CD4-positive, alpha-beta T cell (primary cell): ENCODE measurements at regions not wholly inside any gene's neighbourhood (a gene's known extent, or its start where the extent isn't known, plus 50 kb on each side); places are given as distances from the start of the nearest gene placed in this dataset.

ENCODE experiments used
- ATAC-seq: fragments of 200-7000 bp; cut with Tn5 transposase; one replicate; pipeline ENCODE4 v1.10.0; 2022; ENCODE audit warnings: mild to moderate bottlenecking; ENCODE audit not compliant: poor library complexity
- CTCF ChIA-PET: fragments of 350-600 bp; sonication (Branson Sonifier 250); formaldehyde crosslinking; loops from one replicate; lab custom pipeline; 2021; ENCODE audit warnings: antibody characterized with exemption, inconsistent platforms; lab: Charles Lee
- POLR2A ChIA-PET: fragments of 350-600 bp; sonication (Branson Sonifier 250); formaldehyde crosslinking; loops from one replicate; lab custom pipeline; 2021; ENCODE audit warnings: antibody characterized with exemption, inconsistent platforms; lab: Charles Lee
- DNase-seq, 14 experiments: peaks; one replicate each; pipeline ENCODE4 v3.0.0-alpha.2; 2013 to 2020; ENCODE audit warnings: mixed read lengths in 2 of 14
- H3K27ac ChIP-seq, 2 donors: one replicate each; pipeline versions ENCODE4 v1.5.1 to v1.7.0; 2013; ENCODE audit warnings: low read length in 2 of 2, low read depth in 1 of 2, mild to moderate bottlenecking in 1 of 2
- H3K27me3 ChIP-seq, 2 experiments: 1 replicate in 1 of 2; 2 replicates in 1 of 2; pipeline versions ENCODE4 v1.6.1 to v1.7.0; 2013; ENCODE audit warnings: low read length in 2 of 2, control low read depth in 1 of 2, mild to moderate bottlenecking in 1 of 2, moderate library complexity in 1 of 2; ENCODE audit not compliant: insufficient read depth in 2 of 2, control insufficient read depth in 1 of 2
- H3K36me3 ChIP-seq: one replicate; pipeline ENCODE4 v1.6.1; 2013; ENCODE audit warnings: low read length, control low read depth; ENCODE audit not compliant: insufficient read depth
- H3K4me1 ChIP-seq: one replicate; pipeline ENCODE4 v1.6.1; 2013; ENCODE audit warnings: low read length, control low read depth; ENCODE audit not compliant: insufficient read depth
- H3K4me3 ChIP-seq: one replicate; pipeline ENCODE4 v1.5.1; 2013; ENCODE audit warnings: mild to moderate bottlenecking, low read length, moderate library complexity
- H3K9me3 ChIP-seq, 2 experiments: 1 replicate in 1 of 2; 2 replicates in 1 of 2; pipeline versions ENCODE4 v1.6.1 to v1.7.0; 2013; ENCODE audit warnings: low read length in 2 of 2, mild to moderate bottlenecking in 2 of 2, control low read depth in 1 of 2, moderate library complexity in 1 of 2; ENCODE audit not compliant: control insufficient read depth in 1 of 2, insufficient read depth in 1 of 2
- H3K27ac Mint-ChIP-seq: one replicate; pipeline ENCODE4 v1.8.0; 2020; ENCODE audit warnings: mixed read lengths
- H3K27me3 Mint-ChIP-seq: one replicate; pipeline ENCODE4 v1.8.0; 2021; ENCODE audit warnings: mixed read lengths
- H3K36me3 Mint-ChIP-seq: one replicate; pipeline ENCODE4 v1.8.0; 2021; ENCODE audit warnings: low read depth, mixed read lengths
- H3K4me1 Mint-ChIP-seq: one replicate; pipeline ENCODE4 v1.8.0; 2021; ENCODE audit warnings: low read depth, mixed read lengths
- H3K4me3 Mint-ChIP-seq: one replicate; pipeline ENCODE4 v1.8.0; 2020; ENCODE audit warnings: mild to moderate bottlenecking, mixed read lengths
- H3K9me3 Mint-ChIP-seq: one replicate; pipeline ENCODE4 v1.8.0; 2020; ENCODE audit warnings: mixed read lengths
- CTCF ChIP-seq: fragments of 200-600 bp; IDR thresholded peaks from one replicate; pipeline ENCODE4 v1.8.0; 2022; ENCODE audit warnings: antibody characterized with exemption, mild to moderate bottlenecking
- intact Hi-C, 2 experiments: fragments of 100-400 bp; cut with DNase I in 1 of 2; cut with micrococcal nuclease in 1 of 2; formaldehyde crosslinking; loops; one replicate each; pipeline versions ENCODE4 v1.15.1 to v1.9.0; 2023 to 2025; cut with DNase I, micrococcal nuclease

- H3K36me3 Mint-ChIP-seq = no peaks in the 10 kb centered on the region
- no peaks in the 10 kb centered on the region for H3K27me3 ChIP-seq
- H3K27ac Mint-ChIP-seq = no peak overlapping the region
- H3K4me1 Mint-ChIP-seq = no peaks in the 10 kb centered on the region
- no peak overlapping the region for H3K27ac ChIP-seq
- H3K4me3 ChIP-seq = no peak overlapping the region
- no peak for TF ChIP-seq CTCF
- no peak overlapping the region for H3K4me3 Mint-ChIP-seq
- ChIA-PET POLR2A (no interaction called here), CTCF (no interaction called here)
- H3K36me3 ChIP-seq = no peaks in the 10 kb centered on the region
- H3K4me1 ChIP-seq = no peaks in the 10 kb centered on the region
- peaks cover 0 to 4% of the 10 kb centered on the region in 2 experiments for H3K9me3 ChIP-seq
- intact Hi-C loops = no loop called here
- peaks cover 10% of the 10 kb centered on the region for H3K9me3 Mint-ChIP-seq
- DNase-seq (no peak), ATAC-seq (no peak)
- no peaks in the 10 kb centered on the region for H3K27me3 Mint-ChIP-seq
Observed at GRCh38 chr11:25432376-25432775, 899.6 kb upstream of the ANO3 start.

GRCh38 chr11:25435197-25435596, 896.7 kb upstream of the ANO3 start:
- Histone ChIP-seq H3K4me1 (no peaks in the 10 kb centered on the region), H3K27me3 (no peaks in the 10 kb centered on the region), H3K4me3 (no peak overlapping the region), H3K36me3 (no peaks in the 10 kb centered on the region), H3K9me3 (peaks cover 0 to 4% of the 10 kb centered on the region in 2 experiments), H3K27ac (no peak overlapping the region)
- no peaks in the 10 kb centered on the region for H3K4me1 Mint-ChIP-seq
- DNase-seq (no peak), ATAC-seq (no peak)
- H3K9me3 Mint-ChIP-seq = peaks cover 13% of the 10 kb centered on the region
- H3K36me3 Mint-ChIP-seq = no peaks in the 10 kb centered on the region
- H3K4me3 Mint-ChIP-seq = no peak overlapping the region
- H3K27me3 Mint-ChIP-seq = no peaks in the 10 kb centered on the region
- CTCF ChIA-PET = no interaction called here
- TF ChIP-seq CTCF = no peak
- intact Hi-C loops = no loop called here
- H3K27ac Mint-ChIP-seq = no peak overlapping the region
- POLR2A ChIA-PET = no interaction called here

- no peaks in the 10 kb centered on the region for H3K36me3 Mint-ChIP-seq
- TF ChIP-seq CTCF = no peak
- H3K4me1 ChIP-seq = no peaks in the 10 kb centered on the region
- DNase-seq (no peak), ATAC-seq (no peak)
- H3K27ac Mint-ChIP-seq = no peak overlapping the region
- H3K4me3 ChIP-seq = no peak overlapping the region
- peaks cover 13% of the 10 kb centered on the region for H3K9me3 Mint-ChIP-seq
- H3K27me3 ChIP-seq = no peaks in the 10 kb centered on the region
- H3K36me3 ChIP-seq = no peaks in the 10 kb centered on the region
- no peak overlapping the region for H3K4me3 Mint-ChIP-seq
- ChIA-PET CTCF (no interaction called here), POLR2A (no interaction called here)
- H3K27ac ChIP-seq = no peak overlapping the region
- H3K9me3 ChIP-seq = peaks cover 0 to 4% of the 10 kb centered on the region in 2 experiments
- intact Hi-C loops = no loop called here
- no peaks in the 10 kb centered on the region for H3K4me1 Mint-ChIP-seq
- no peaks in the 10 kb centered on the region for H3K27me3 Mint-ChIP-seq
Observed at GRCh38 chr11:25436326-25436725, 895.6 kb upstream of the ANO3 start.
